Natural killer cell (primary cell): ENCODE measurements at regions not wholly inside any gene's neighbourhood (a gene's known extent, or its start where the extent isn't known, plus 50 kb on each side); places are given as distances from the start of the nearest gene placed in this dataset.

Experiments used
- ATAC-seq, 3 donors: fragments of 150-1000 bp in 2 of 3; fragments of 200-7000 bp in 1 of 3; cut with Tn5 transposase; 1 replicate in 1 of 3; 2 replicates in 2 of 3; pipeline ENCODE4 v1.10.0; 2021; ENCODE audit warnings: mild to moderate bottlenecking in 2 of 3, moderate library complexity in 2 of 3
- DNase-seq, 2 donors: peaks; one replicate each; pipeline versions ENCODE4 v3.0.0 to v3.0.0-alpha.2; 2013 to 2021; ENCODE audit warnings: mixed read lengths in 1 of 2
- H3K27ac ChIP-seq: one replicate; pipeline ENCODE4 v1.5.1; 2013; ENCODE audit warnings: mild to moderate bottlenecking, low read length
- H3K27me3 ChIP-seq: one replicate; pipeline ENCODE4 v1.6.1; 2013; ENCODE audit warnings: low read length; ENCODE audit not compliant: control insufficient read depth, insufficient read depth
- H3K36me3 ChIP-seq: one replicate; pipeline ENCODE4 v1.6.1; 2013; ENCODE audit warnings: low read length; ENCODE audit not compliant: control insufficient read depth, insufficient read depth
- H3K4me1 ChIP-seq: one replicate; pipeline ENCODE4 v1.6.1; 2013; ENCODE audit warnings: low read length; ENCODE audit not compliant: control insufficient read depth, insufficient read depth
- H3K4me3 ChIP-seq: one replicate; pipeline ENCODE4 v1.5.1; 2013; ENCODE audit warnings: low read length
- H3K9me3 ChIP-seq: one replicate; pipeline ENCODE4 v1.6.1; 2013; ENCODE audit warnings: low read length; ENCODE audit not compliant: control insufficient read depth, insufficient read depth
- H3K27ac Mint-ChIP-seq, 2 donors: one replicate each; pipeline ENCODE4 v1.8.0; 2022; ENCODE audit warnings: mild to moderate bottlenecking in 2 of 2, mixed read lengths in 2 of 2, moderate library complexity in 1 of 2
- H3K27me3 Mint-ChIP-seq, 2 donors: one replicate each; pipeline ENCODE4 v1.8.0; 2022; ENCODE audit warnings: low read depth in 2 of 2, mixed read lengths in 2 of 2
- H3K36me3 Mint-ChIP-seq: one replicate; pipeline ENCODE4 v1.8.0; 2022; ENCODE audit warnings: mixed read lengths
- H3K4me1 Mint-ChIP-seq, 2 donors: one replicate each; pipeline ENCODE4 v1.8.0; 2022; ENCODE audit warnings: mixed read lengths in 2 of 2
- H3K4me3 Mint-ChIP-seq: one replicate; pipeline ENCODE4 v1.8.0; 2022; ENCODE audit warnings: mild to moderate bottlenecking, moderate library complexity, mixed read lengths
- H3K9me3 Mint-ChIP-seq, 2 donors: one replicate each; pipeline ENCODE4 v1.8.0; 2022; ENCODE audit warnings: mixed read lengths in 2 of 2
- WGBS: methylation state at CpG from one replicate; pipeline ENCODE4 v1.1.7; 2013; ENCODE audit warnings: missing lambda C conversion rate; ENCODE audit not compliant: insufficient coverage; 5-methylcytosine and 5-hydroxymethylcytosine counted together
- intact Hi-C: fragments of 100-400 bp; cut with micrococcal nuclease; formaldehyde crosslinking; loops from one replicate; pipeline ENCODE4 v1.14.2; 2022
- TF ChIP-seq, protein P1 (sequence below): fragments of 200-600 bp; IDR thresholded peaks from one replicate; pipeline ENCODE4 v1.8.0; 2022; ENCODE audit warnings: antibody characterized with exemption

DNA sequence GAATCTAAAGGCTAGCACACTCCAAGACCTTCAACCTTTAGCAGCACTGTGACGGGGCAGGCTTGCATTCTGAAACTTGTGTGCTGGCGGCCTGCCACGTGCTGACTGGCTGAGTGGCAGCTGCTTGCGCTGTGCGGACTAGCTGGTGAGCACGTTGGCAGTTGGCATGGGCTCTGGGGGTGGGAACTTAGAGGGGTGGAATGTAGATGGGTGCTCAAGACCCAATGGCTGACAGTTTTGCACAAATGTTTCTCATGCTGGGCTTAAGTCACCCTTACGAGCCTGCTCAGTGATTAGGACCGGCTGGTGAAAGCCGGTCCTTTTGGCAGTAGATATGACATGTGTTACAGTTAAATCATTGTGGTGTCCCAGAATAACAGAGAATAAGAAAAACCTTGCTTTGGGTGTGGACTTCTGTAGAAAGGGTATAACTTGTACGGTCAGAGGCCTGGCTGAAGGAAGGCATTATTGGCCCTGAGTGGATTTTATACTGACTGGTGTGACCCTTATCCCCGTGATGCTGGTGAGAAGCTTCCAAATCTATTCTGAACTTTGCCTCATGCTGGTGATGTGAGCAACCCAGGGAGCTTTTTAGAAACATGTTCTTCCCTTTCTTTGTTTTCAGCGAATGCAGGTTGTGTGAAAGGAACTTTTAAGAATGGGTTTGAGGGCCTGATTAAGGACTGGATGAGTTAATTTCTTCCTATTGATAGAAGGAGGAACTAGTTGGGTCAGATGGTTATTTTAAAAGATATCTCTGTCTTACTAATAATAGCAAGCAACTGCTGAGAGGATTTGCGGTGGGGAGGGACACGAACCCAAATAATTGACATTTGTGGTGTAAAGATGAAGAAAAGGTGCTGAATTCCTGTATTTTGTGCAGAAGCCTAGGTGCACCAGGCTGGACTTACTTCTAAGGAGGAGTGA is 107.4 kb upstream of the SLC4A4 start:
- Mint-ChIP-seq H3K9me3 (no peaks in the 10 kb centered on the region), H3K27me3 (no peaks in the 10 kb centered on the region), H3K4me1 (peaks cover 18 to 23% of the 10 kb centered on the region in 2 donors), H3K36me3 (no peaks in the 10 kb centered on the region), H3K27ac (no peak overlapping the region), H3K4me3 (no peak overlapping the region)
- DNase-seq (no peak), ATAC-seq (no peak)
- H3K4me1 ChIP-seq, result no peaks in the 10 kb centered on the region
- TF ChIP-seq, protein P1, sequence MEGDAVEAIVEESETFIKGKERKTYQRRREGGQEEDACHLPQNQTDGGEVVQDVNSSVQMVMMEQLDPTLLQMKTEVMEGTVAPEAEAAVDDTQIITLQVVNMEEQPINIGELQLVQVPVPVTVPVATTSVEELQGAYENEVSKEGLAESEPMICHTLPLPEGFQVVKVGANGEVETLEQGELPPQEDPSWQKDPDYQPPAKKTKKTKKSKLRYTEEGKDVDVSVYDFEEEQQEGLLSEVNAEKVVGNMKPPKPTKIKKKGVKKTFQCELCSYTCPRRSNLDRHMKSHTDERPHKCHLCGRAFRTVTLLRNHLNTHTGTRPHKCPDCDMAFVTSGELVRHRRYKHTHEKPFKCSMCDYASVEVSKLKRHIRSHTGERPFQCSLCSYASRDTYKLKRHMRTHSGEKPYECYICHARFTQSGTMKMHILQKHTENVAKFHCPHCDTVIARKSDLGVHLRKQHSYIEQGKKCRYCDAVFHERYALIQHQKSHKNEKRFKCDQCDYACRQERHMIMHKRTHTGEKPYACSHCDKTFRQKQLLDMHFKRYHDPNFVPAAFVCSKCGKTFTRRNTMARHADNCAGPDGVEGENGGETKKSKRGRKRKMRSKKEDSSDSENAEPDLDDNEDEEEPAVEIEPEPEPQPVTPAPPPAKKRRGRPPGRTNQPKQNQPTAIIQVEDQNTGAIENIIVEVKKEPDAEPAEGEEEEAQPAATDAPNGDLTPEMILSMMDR, result no peak
- no peak overlapping the region for H3K4me3 ChIP-seq
- H3K9me3 ChIP-seq, result no peaks in the 10 kb centered on the region
- intact Hi-C loops, result no loop called here
- H3K27ac ChIP-seq, result no peak overlapping the region
- H3K36me3 ChIP-seq, result no peaks in the 10 kb centered on the region
- H3K27me3 ChIP-seq, result no peaks in the 10 kb centered on the region
- WGBS, result 91% methylated on average over 14 of the region's 14 CpGs

DNA sequence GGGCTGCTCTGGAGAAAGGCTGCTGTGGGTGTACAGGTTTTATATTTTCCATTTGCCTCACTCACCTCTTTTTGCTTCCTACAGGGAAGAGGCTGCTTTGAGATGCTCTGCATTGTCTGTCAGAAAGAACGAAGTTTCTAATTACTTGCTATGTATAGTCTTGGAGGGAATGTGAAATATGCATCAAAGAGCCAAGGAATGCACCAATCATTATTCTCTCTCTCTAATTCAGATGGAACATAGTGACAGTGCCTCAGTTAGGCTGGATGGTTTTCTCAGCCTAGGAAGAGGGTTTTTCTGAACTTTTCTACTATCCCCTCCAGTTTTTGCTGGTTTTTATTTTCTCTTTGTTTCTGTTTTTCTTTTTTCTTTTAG is 106.8 kb upstream of the SLC4A4 start:
- WGBS, result no CpG with 5 or more reads among the region's 1 CpG
- no peak overlapping the region for H3K27ac ChIP-seq
- peaks cover 18 to 23% of the 10 kb centered on the region in 2 donors for H3K4me1 Mint-ChIP-seq
- DNase-seq (no peak), ATAC-seq (no peak)
- H3K27me3 ChIP-seq, result no peaks in the 10 kb centered on the region
- H3K36me3 Mint-ChIP-seq, result no peaks in the 10 kb centered on the region
- TF ChIP-seq, protein P1, result no peak
- intact Hi-C loops, result no loop called here
- no peaks in the 10 kb centered on the region for H3K4me1 ChIP-seq
- H3K4me3 ChIP-seq, result no peak overlapping the region
- H3K36me3 ChIP-seq, result no peaks in the 10 kb centered on the region
- H3K9me3 Mint-ChIP-seq, result no peaks in the 10 kb centered on the region
- H3K27me3 Mint-ChIP-seq, result no peaks in the 10 kb centered on the region
- H3K27ac Mint-ChIP-seq, result no peak overlapping the region
- no peak overlapping the region for H3K4me3 Mint-ChIP-seq
- H3K9me3 ChIP-seq, result no peaks in the 10 kb centered on the region

DNA sequence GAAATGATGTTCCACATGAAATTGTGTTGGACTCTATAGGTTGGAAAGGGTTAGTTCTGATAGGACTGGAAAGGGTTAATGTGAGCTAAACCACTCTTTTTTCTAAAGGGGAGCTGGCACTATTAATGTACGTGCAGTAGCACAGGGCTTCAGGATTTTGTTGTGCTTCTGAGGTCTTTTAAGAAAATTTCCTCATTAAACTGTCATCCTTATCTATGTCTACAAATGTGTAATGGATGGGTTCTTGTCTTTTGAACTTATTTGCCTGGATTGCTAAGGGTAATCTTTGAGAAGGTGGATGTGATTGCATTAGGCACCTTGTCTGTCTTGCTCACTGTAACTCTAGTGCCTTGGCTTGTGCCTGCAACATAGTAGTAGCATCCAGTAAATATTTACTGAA is 106.0 kb upstream of the SLC4A4 start:
- TF ChIP-seq, protein P1, result no peak
- no peak overlapping the region for H3K27ac ChIP-seq
- ATAC-seq, result no peak
- no peaks in the 10 kb centered on the region for H3K36me3 Mint-ChIP-seq
- DNase-seq, result no peak
- intact Hi-C loops, result no loop called here
- no peaks in the 10 kb centered on the region for H3K27me3 Mint-ChIP-seq
- H3K9me3 ChIP-seq, result no peaks in the 10 kb centered on the region
- 80% methylated on average over 1 of the region's 1 CpG for WGBS
- H3K9me3 Mint-ChIP-seq, result no peaks in the 10 kb centered on the region
- no peaks in the 10 kb centered on the region for H3K4me1 ChIP-seq
- no peak overlapping the region for H3K4me3 ChIP-seq
- H3K4me1 Mint-ChIP-seq, result peaks cover 18 to 19% of the 10 kb centered on the region in 2 donors
- no peaks in the 10 kb centered on the region for H3K27me3 ChIP-seq
- H3K27ac Mint-ChIP-seq, result no peak overlapping the region
- no peak overlapping the region for H3K4me3 Mint-ChIP-seq
- H3K36me3 ChIP-seq, result no peaks in the 10 kb centered on the region
